KBM-7 (cell line): ENCODE measurements at regions not wholly inside any gene's neighbourhood (a gene's known extent, or its start where the extent isn't known, plus 50 kb on each side); places are given as distances from the start of the nearest gene placed in this dataset.
"Not testable (repeated sequence)": the region's sequence is repeated elsewhere in the genome, so short reads cannot be mapped to it uniquely, and the experiment has no call there.

Experiments
- DNase-seq: peaks from one replicate; pipeline ENCODE4 v3.0.0-alpha.2; 2015
- in situ Hi-C: fragments of 300-500 bp; cut with MboI; formaldehyde crosslinking; loops from 2 replicates; pipeline ENCODE4 v1.14.3; 2020; ENCODE audit warnings: low sequenced_read_pairs, low pct_unique_long_range_greater_than_20kb, mixed read lengths

GRCh38 chr1:98119796-98120195, 199.0 kb upstream of the DPYD start:
- in situ Hi-C loops = no loop called here

GRCh38 chr1:98113811-98114210, 193.0 kb upstream of the DPYD start:
- in situ Hi-C loops = no loop called here
- no peak for DNase-seq

More at GRCh38 chr1:98119796-98120195, 199.0 kb upstream of the DPYD start:
- peak; percentile 3 for DNase-seq

GRCh38 chr1:98112626-98113025, 191.8 kb upstream of the DPYD start:
- no peak for DNase-seq
- in situ Hi-C loops = no loop called here

GRCh38 chr1:98110674-98111073, 189.8 kb upstream of the DPYD start:
- in situ Hi-C loops = no loop called here
- no peak for DNase-seq

- DNase-seq, in situ Hi-C loops: not testable (repeated sequence)
These were observed 187.5 kb upstream of the DPYD start for GRCh38 chr1:98108378-98108777.

- DNase-seq = no peak
- in situ Hi-C loops = no loop called here
These were observed 186.4 kb upstream of the DPYD start for GRCh38 chr1:98107256-98107655.

- DNase-seq = no peak
These were observed 183.5 kb upstream of the DPYD start for GRCh38 chr1:98104289-98104688.

GRCh38 chr1:98103617-98104285, 182.9 kb upstream of the DPYD start:
- no peak for DNase-seq

More at GRCh38 chr1:98104289-98104688, 183.5 kb upstream of the DPYD start:
- in situ Hi-C loops = no loop called here

GRCh38 chr1:98102345-98103030, 181.7 kb upstream of the DPYD start:
- no peak for DNase-seq
- in situ Hi-C loops = no loop called here

More at GRCh38 chr1:98103617-98104285, 182.9 kb upstream of the DPYD start:
- in situ Hi-C loops = no loop called here

GRCh38 chr1:98101364-98101763, 180.5 kb upstream of the DPYD start:
- in situ Hi-C loops = no loop called here
- no peak for DNase-seq

GRCh38 chr1:98099501-98099900, 178.7 kb upstream of the DPYD start:
- in situ Hi-C loops = no loop called here
- DNase-seq = no peak

- DNase-seq = no peak
- in situ Hi-C loops = no loop called here
These were observed 177.6 kb upstream of the DPYD start for GRCh38 chr1:98098473-98098872.

- no peak for DNase-seq
- in situ Hi-C loops = no loop called here
These were observed 169.5 kb upstream of the DPYD start for GRCh38 chr1:98090351-98090750.

GRCh38 chr1:98088381-98088780, 167.5 kb upstream of the DPYD start:
- in situ Hi-C loops = no loop called here
- no peak for DNase-seq

GRCh38 chr1:98086796-98087441, 166.1 kb upstream of the DPYD start:
- no peak for DNase-seq
- in situ Hi-C loops = no loop called here

GRCh38 chr1:98086156-98086555, 165.3 kb upstream of the DPYD start:
- in situ Hi-C loops = no loop called here
- DNase-seq = no peak

- DNase-seq = no peak
- in situ Hi-C loops = no loop called here
These were observed 163.4 kb upstream of the DPYD start for GRCh38 chr1:98084188-98084587.

GRCh38 chr1:98081944-98082343, 161.1 kb upstream of the DPYD start:
- no peak for DNase-seq
- in situ Hi-C loops = no loop called here

- peak; percentile 6 for DNase-seq
- in situ Hi-C loops = no loop called here
These were observed 157.8 kb upstream of the DPYD start for GRCh38 chr1:98078596-98078995.

- in situ Hi-C loops = no loop called here
- no peak for DNase-seq
These were observed 156.9 kb upstream of the DPYD start for GRCh38 chr1:98077691-98078090.
